ENCODE measurements at regions not wholly inside any gene's neighbourhood (a gene's known extent, or its start where the extent isn't known, plus 50 kb on each side); places are given as distances from the start of the nearest gene placed in this dataset.
A peak's percentile ranks its signal among the peaks of the same experiment; 100 is the strongest.

DNA sequence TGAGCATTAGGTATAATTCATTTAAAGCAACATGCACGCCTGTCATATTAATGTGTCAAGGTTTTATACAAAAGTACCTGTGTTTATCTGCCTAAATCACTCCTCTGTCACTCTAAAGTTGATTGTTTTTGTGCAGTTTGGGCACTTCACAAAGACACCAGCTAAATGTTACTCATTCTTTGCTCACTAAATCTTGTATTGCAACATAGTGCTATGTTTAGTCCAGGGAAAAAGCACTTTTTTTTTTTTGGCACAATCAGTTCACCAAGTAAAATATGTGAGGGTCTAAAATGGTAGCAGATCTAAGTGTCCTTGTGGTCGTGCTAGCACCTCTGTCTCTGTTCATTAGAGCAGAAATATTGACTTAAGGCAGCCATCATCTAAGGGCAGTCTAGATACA is 2526.7 kb upstream of the PCDH20 start:
- Mint-ChIP-seq H3K27me3 (ENCODE audit: unreplicated experiment) (no peaks in the 10 kb centered on the region), H3K9me3 (ENCODE audit: unreplicated experiment) (no peaks in the 10 kb centered on the region), H3K4me3 (ENCODE audit: unreplicated experiment) (no peak overlapping the region), H3K36me3 (ENCODE audit: unreplicated experiment) (no peaks in the 10 kb centered on the region), H3K27ac (ENCODE audit: unreplicated experiment) (no peak overlapping the region), H3K4me1 (ENCODE audit: unreplicated experiment) (peaks cover 28% of the 10 kb centered on the region)
- DNase-seq (ENCODE audit: extremely low spot score, unreplicated experiment) = no peak
- TF ChIP-seq, protein P1, sequence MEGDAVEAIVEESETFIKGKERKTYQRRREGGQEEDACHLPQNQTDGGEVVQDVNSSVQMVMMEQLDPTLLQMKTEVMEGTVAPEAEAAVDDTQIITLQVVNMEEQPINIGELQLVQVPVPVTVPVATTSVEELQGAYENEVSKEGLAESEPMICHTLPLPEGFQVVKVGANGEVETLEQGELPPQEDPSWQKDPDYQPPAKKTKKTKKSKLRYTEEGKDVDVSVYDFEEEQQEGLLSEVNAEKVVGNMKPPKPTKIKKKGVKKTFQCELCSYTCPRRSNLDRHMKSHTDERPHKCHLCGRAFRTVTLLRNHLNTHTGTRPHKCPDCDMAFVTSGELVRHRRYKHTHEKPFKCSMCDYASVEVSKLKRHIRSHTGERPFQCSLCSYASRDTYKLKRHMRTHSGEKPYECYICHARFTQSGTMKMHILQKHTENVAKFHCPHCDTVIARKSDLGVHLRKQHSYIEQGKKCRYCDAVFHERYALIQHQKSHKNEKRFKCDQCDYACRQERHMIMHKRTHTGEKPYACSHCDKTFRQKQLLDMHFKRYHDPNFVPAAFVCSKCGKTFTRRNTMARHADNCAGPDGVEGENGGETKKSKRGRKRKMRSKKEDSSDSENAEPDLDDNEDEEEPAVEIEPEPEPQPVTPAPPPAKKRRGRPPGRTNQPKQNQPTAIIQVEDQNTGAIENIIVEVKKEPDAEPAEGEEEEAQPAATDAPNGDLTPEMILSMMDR (IDR thresholded peaks at IDR 0.05) = no peak

DNA sequence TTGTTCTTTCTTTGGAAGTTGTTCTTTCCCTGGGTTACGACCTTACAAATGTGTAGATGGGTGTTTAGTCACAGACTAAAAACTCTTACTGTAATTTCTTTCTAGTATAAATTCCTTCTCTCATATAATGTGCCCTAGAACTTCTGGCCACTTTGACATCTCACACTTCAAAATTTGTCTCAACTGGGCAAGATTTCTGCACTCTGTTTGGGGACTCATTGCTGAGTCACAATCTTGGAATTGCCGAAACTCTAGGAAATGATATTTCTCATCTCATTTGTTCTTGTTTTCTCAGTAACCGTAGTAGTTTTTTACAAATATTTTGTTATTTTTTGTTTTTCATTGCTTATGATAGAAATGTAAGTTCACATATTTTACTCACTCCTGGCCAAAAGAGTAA is 2523.2 kb upstream of the PCDH20 start:
- Mint-ChIP-seq H3K4me3 (ENCODE audit: unreplicated experiment) (peak overlapping the region; percentile 1), H3K36me3 (ENCODE audit: unreplicated experiment) (no peaks in the 10 kb centered on the region), H3K4me1 (ENCODE audit: unreplicated experiment) (peaks cover 21% of the 10 kb centered on the region), H3K27me3 (ENCODE audit: unreplicated experiment) (no peaks in the 10 kb centered on the region), H3K9me3 (ENCODE audit: unreplicated experiment) (peaks cover 11% of the 10 kb centered on the region), H3K27ac (ENCODE audit: unreplicated experiment) (peak overlapping the region; percentile 8)
- DNase-seq (ENCODE audit: extremely low spot score, unreplicated experiment) = no peak
- TF ChIP-seq, protein P1 (IDR thresholded peaks at IDR 0.05) = no peak

DNA sequence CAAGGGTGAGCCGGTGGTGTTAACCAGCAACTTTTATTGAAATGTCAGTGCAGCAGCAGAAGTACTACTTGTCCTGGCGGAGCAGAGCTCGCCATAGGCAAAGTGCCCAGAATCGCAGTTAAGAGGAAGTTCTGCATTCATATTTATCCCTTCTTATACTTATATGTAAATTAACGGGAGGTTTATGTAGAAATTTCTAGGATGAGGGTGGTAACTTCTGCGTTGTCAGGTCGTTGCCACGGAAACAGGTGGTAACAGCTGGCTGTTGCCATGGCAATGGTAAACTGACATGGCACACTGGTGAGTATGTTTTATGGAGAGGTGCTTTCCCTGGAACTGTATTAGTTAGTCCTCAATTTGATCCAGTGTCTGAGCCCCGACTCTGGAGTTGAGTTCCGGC is 2494.9 kb upstream of the PCDH20 start:
- H3K27ac Mint-ChIP-seq (ENCODE audit: unreplicated experiment) = no peak overlapping the region
- H3K4me3 Mint-ChIP-seq (ENCODE audit: unreplicated experiment) = no peak overlapping the region
- H3K27me3 Mint-ChIP-seq (ENCODE audit: unreplicated experiment) = no peaks in the 10 kb centered on the region
- peaks cover 3% of the 10 kb centered on the region for H3K4me1 Mint-ChIP-seq (ENCODE audit: unreplicated experiment)
- DNase-seq (ENCODE audit: extremely low spot score, unreplicated experiment) = no peak
- no peaks in the 10 kb centered on the region for H3K36me3 Mint-ChIP-seq (ENCODE audit: unreplicated experiment)
- H3K9me3 Mint-ChIP-seq (ENCODE audit: unreplicated experiment) = no peaks in the 10 kb centered on the region
- TF ChIP-seq, protein P1 (IDR thresholded peaks at IDR 0.05) = no peak

DNA sequence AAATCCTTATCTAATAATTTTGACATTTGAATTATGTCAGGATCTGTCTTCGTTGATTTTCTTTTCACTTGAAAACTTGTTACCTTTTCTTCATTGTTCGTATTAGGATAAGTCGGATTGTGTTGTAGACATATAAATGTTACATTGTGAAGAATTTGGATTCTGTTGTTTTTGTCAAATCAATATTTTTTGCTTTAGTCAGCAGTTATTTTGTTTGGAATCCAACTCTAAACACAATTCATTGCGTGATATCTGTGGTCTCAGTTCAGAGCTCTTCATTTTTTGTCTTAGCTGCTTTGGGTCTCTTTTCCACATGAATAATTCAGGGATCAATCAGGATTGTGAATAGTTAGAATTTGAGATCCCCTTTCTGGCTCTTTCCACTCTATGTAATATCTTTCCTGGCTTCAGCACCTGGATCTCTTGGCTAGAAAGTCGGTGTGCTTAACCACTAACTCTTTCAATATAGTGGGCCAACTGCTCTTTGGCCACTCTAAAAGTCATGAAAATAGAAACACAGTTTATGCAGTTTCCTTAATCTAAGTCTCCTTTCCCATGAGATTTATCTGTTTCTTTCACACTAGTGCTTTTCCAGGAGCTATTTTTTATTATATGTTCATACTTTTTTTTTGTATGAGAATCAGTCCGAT is 2494.2 kb upstream of the PCDH20 start:
- TF ChIP-seq, protein P1 (IDR thresholded peaks at IDR 0.05) = no peak
- Mint-ChIP-seq H3K36me3 (ENCODE audit: unreplicated experiment) (no peaks in the 10 kb centered on the region), H3K4me3 (ENCODE audit: unreplicated experiment) (no peak overlapping the region), H3K4me1 (ENCODE audit: unreplicated experiment) (peaks cover 3% of the 10 kb centered on the region), H3K9me3 (ENCODE audit: unreplicated experiment) (no peaks in the 10 kb centered on the region), H3K27ac (ENCODE audit: unreplicated experiment) (no peak overlapping the region), H3K27me3 (ENCODE audit: unreplicated experiment) (no peaks in the 10 kb centered on the region)
- no peak for DNase-seq (ENCODE audit: extremely low spot score, unreplicated experiment)

DNA sequence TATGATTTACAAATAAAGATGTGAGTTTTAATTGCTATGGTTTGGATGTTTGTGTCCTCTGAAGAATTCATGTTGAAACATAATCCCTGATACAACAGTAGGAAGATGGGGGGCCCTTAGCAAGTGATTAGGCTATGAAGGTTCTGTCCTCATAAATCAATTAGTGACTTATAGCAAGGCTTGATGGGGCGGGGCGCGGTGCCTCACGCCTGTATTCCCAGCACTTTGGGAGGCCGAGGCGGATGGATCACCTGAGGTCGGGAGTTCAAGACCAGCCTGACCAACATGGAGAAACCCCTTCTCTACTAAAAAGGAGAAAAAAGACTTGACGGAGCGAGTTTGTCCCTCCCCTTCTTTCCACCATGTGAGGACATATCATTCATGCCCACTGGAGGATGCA is 2486.5 kb upstream of the PCDH20 start:
- no peaks in the 10 kb centered on the region for H3K27me3 Mint-ChIP-seq (ENCODE audit: unreplicated experiment)
- TF ChIP-seq, protein P1 (IDR thresholded peaks at IDR 0.05) = no peak
- peaks cover 3% of the 10 kb centered on the region for H3K9me3 Mint-ChIP-seq (ENCODE audit: unreplicated experiment)
- no peak for DNase-seq (ENCODE audit: extremely low spot score, unreplicated experiment)
- no peaks in the 10 kb centered on the region for H3K36me3 Mint-ChIP-seq (ENCODE audit: unreplicated experiment)
- H3K4me1 Mint-ChIP-seq (ENCODE audit: unreplicated experiment) = no peaks in the 10 kb centered on the region
- no peak overlapping the region for H3K27ac Mint-ChIP-seq (ENCODE audit: unreplicated experiment)
- H3K4me3 Mint-ChIP-seq (ENCODE audit: unreplicated experiment) = no peak overlapping the region
